ENCODE measurements at regions not wholly inside any gene's neighbourhood (a gene's known extent, or its start where the extent isn't known, plus 50 kb on each side); places are given as distances from the start of the nearest gene placed in this dataset.

GRCh38 chr2:76188334-76189008, 477.8 kb upstream of the GCFC2 start:
- Histone ChIP-seq H3K9me3 (replicated peaks in 1 of 2; ENCODE audit: control insufficient read depth in 1 of 2, insufficient read depth in 1 of 2, low read length in 2 of 2) (no peaks in the 10 kb centered on the region), H3K4me2 (replicated peaks; ENCODE audit: extremely low read depth, low read length, poor library complexity, severe bottlenecking) (no peak overlapping the region), H3K9ac (ENCODE audit: insufficient read depth, low read length, poor library complexity, severe bottlenecking) (no peak overlapping the region), H2AFZ (ENCODE audit: insufficient read depth, low read depth, low read length, poor library complexity, severe bottlenecking) (no peak overlapping the region), H3K27ac (ENCODE audit: low read depth in 1 of 2, low read length in 2 of 2) (no peak overlapping the region), H4K20me1 (ENCODE audit: insufficient read depth, low read length) (no peaks in the 10 kb centered on the region), H3K4me1 (ENCODE audit: control insufficient read depth in 1 of 2, insufficient read depth in 2 of 2, low read length in 2 of 2) (no peaks in the 10 kb centered on the region), H3K4me3 (replicated peaks in 1 of 3; ENCODE audit: low read depth in 2 of 3, low read length in 3 of 3) (no peak overlapping the region), H3K36me3 (replicated peaks in 1 of 2; ENCODE audit: control insufficient read depth in 1 of 2, insufficient read depth in 2 of 2, low read length in 2 of 2) (no peaks in the 10 kb centered on the region), H3K27me3 (ENCODE audit: control insufficient read depth in 2 of 2, insufficient read depth in 2 of 2, low read length in 2 of 2) (no peaks in the 10 kb centered on the region), H3K79me2 (ENCODE audit: insufficient read depth, low read length) (no peaks in the 10 kb centered on the region)
- Mint-ChIP-seq H3K36me3 (no peaks in the 10 kb centered on the region), H3K9me3 (peaks cover 0 to 2% (median 0%) of the 10 kb centered on the region in 7 donors), H3K4me1 (no peaks in the 10 kb centered on the region), H3K27me3 (ENCODE audit: low read depth in 3 of 3) (no peaks in the 10 kb centered on the region), H3K4me3 (no peak overlapping the region), H3K27ac (no peak overlapping the region)
- TF ChIP-seq CTCF (IDR thresholded peaks at IDR 0.05) = no peak
- no peak for DNase-seq
- WGBS (ENCODE audit: insufficient coverage) = 83% methylated on average over 1 of the region's 4 CpGs
- intact Hi-C loops (cut with micrococcal nuclease) = no loop called here

- no peaks in the 10 kb centered on the region for H3K4me1 Mint-ChIP-seq
- TF ChIP-seq CTCF (IDR thresholded peaks at IDR 0.05) = no peak
- no CpG with 5 or more reads among the region's 1 CpG for WGBS (ENCODE audit: insufficient coverage)
- Histone ChIP-seq H3K27me3 (ENCODE audit: control insufficient read depth in 2 of 2, insufficient read depth in 2 of 2, low read length in 2 of 2) (no peaks in the 10 kb centered on the region), H2AFZ (ENCODE audit: insufficient read depth, low read depth, low read length, poor library complexity, severe bottlenecking) (no peak overlapping the region), H3K9me3 (replicated peaks in 1 of 2; ENCODE audit: control insufficient read depth in 1 of 2, insufficient read depth in 1 of 2, low read length in 2 of 2) (no peaks in the 10 kb centered on the region), H3K4me2 (replicated peaks; ENCODE audit: extremely low read depth, low read length, poor library complexity, severe bottlenecking) (no peak overlapping the region), H3K79me2 (ENCODE audit: insufficient read depth, low read length) (no peaks in the 10 kb centered on the region), H4K20me1 (ENCODE audit: insufficient read depth, low read length) (no peaks in the 10 kb centered on the region), H3K9ac (ENCODE audit: insufficient read depth, low read length, poor library complexity, severe bottlenecking) (no peak overlapping the region), H3K4me3 (replicated peaks in 1 of 3; ENCODE audit: low read depth in 2 of 3, low read length in 3 of 3) (no peak overlapping the region), H3K36me3 (replicated peaks in 1 of 2; ENCODE audit: control insufficient read depth in 1 of 2, insufficient read depth in 2 of 2, low read length in 2 of 2) (no peaks in the 10 kb centered on the region), H3K27ac (ENCODE audit: low read depth in 1 of 2, low read length in 2 of 2) (no peak overlapping the region), H3K4me1 (ENCODE audit: control insufficient read depth in 1 of 2, insufficient read depth in 2 of 2, low read length in 2 of 2) (no peaks in the 10 kb centered on the region)
- no peaks in the 10 kb centered on the region for H3K36me3 Mint-ChIP-seq
- intact Hi-C loops (cut with micrococcal nuclease) = no loop called here
- no peak overlapping the region for H3K4me3 Mint-ChIP-seq
- no peak for DNase-seq
- H3K9me3 Mint-ChIP-seq = peaks cover 0 to 2% (median 0%) of the 10 kb centered on the region in 7 donors
- H3K27me3 Mint-ChIP-seq (ENCODE audit: low read depth in 3 of 3) = no peaks in the 10 kb centered on the region
- no peak overlapping the region for H3K27ac Mint-ChIP-seq
These were observed 476.7 kb upstream of the GCFC2 start for GRCh38 chr2:76187415-76187814.
